ENCODE measurements at regions not wholly inside any gene's neighbourhood (a gene's known extent, or its start where the extent isn't known, plus 50 kb on each side); places are given as distances from the start of the nearest gene placed in this dataset.

- H3K9me3 Mint-ChIP-seq, result no peaks in the 10 kb centered on the region
- peaks cover 56% of the 10 kb centered on the region for H3K27me3 Mint-ChIP-seq
- no peak overlapping the region for H3K4me3 Mint-ChIP-seq
- peak; percentile 39 for DNase-seq
- no peak overlapping the region for H3K27ac Mint-ChIP-seq
- ChIA-PET CTCF (interaction anchor here (1.6 kb wide), 1 partner anchor 62 kb away, joined by 4 read pairs; no protein-coding TSS in a partner anchor), POLR2A (no interaction called here)
- H3K4me1 Mint-ChIP-seq, result peaks cover 2% of the 10 kb centered on the region
- no peaks in the 10 kb centered on the region for H3K36me3 Mint-ChIP-seq (ENCODE audit: low read depth)
Measured at GRCh38 chr5:141753971-141754713, 72.1 kb upstream of the ARAP3 start.

- ChIA-PET POLR2A (no interaction called here), CTCF (interaction anchor here (1.6 kb wide), 1 partner anchor 62 kb away, joined by 4 read pairs; no protein-coding TSS in a partner anchor)
- Mint-ChIP-seq H3K27me3 (peaks cover 57% of the 10 kb centered on the region), H3K36me3 (ENCODE audit: low read depth) (no peaks in the 10 kb centered on the region), H3K9me3 (no peaks in the 10 kb centered on the region), H3K27ac (no peak overlapping the region), H3K4me3 (no peak overlapping the region), H3K4me1 (peaks cover 2% of the 10 kb centered on the region)
- DNase-seq, result no peak
Measured at GRCh38 chr5:141753143-141753970, 71.3 kb upstream of the ARAP3 start.

- no peaks in the 10 kb centered on the region for H3K9me3 Mint-ChIP-seq
Measured at GRCh38 chr5:141747152-141748141, 65.4 kb upstream of the ARAP3 start.

GRCh38 chr5:141746395-141746794 lies 64.4 kb upstream of the ARAP3 start:
- Mint-ChIP-seq H3K27ac (no peak overlapping the region), H3K9me3 (no peaks in the 10 kb centered on the region), H3K4me1 (no peaks in the 10 kb centered on the region), H3K36me3 (ENCODE audit: low read depth) (no peaks in the 10 kb centered on the region), H3K27me3 (peaks cover 35% of the 10 kb centered on the region), H3K4me3 (no peak overlapping the region)
- no peak for DNase-seq
- ChIA-PET CTCF (no interaction called here), POLR2A (no interaction called here)

More at GRCh38 chr5:141747152-141748141, 65.4 kb upstream of the ARAP3 start:
- H3K4me3 Mint-ChIP-seq, result no peak overlapping the region
- H3K4me1 Mint-ChIP-seq, result no peaks in the 10 kb centered on the region
- no peaks in the 10 kb centered on the region for H3K36me3 Mint-ChIP-seq (ENCODE audit: low read depth)
- DNase-seq, result no peak
- ChIA-PET POLR2A (no interaction called here), CTCF (no interaction called here)
- no peak overlapping the region for H3K27ac Mint-ChIP-seq
- peaks cover 42% of the 10 kb centered on the region for H3K27me3 Mint-ChIP-seq

GRCh38 chr5:141745390-141745789 lies 63.4 kb upstream of the ARAP3 start:
- H3K9me3 Mint-ChIP-seq, result no peaks in the 10 kb centered on the region
- no peak for DNase-seq
- H3K4me1 Mint-ChIP-seq, result no peaks in the 10 kb centered on the region
- H3K27me3 Mint-ChIP-seq, result peaks cover 34% of the 10 kb centered on the region
- ChIA-PET CTCF (no interaction called here), POLR2A (no interaction called here)
- H3K4me3 Mint-ChIP-seq, result no peak overlapping the region
- no peaks in the 10 kb centered on the region for H3K36me3 Mint-ChIP-seq (ENCODE audit: low read depth)
- H3K27ac Mint-ChIP-seq, result no peak overlapping the region

GRCh38 chr5:141743866-141744272 lies 61.8 kb upstream of the ARAP3 start:
- H3K27me3 Mint-ChIP-seq, result peaks cover 26% of the 10 kb centered on the region
- CTCF ChIA-PET, result no interaction called here
- H3K4me1 Mint-ChIP-seq, result no peaks in the 10 kb centered on the region
- no peak overlapping the region for H3K4me3 Mint-ChIP-seq
- no peak for DNase-seq
- no peaks in the 10 kb centered on the region for H3K9me3 Mint-ChIP-seq
- no peak overlapping the region for H3K27ac Mint-ChIP-seq
- no peaks in the 10 kb centered on the region for H3K36me3 Mint-ChIP-seq (ENCODE audit: low read depth)
- POLR2A ChIA-PET, result no interaction called here

GRCh38 chr5:141742866-141743851 lies 61.1 kb upstream of the ARAP3 start:
- Mint-ChIP-seq H3K27ac (no peak overlapping the region), H3K36me3 (ENCODE audit: low read depth) (no peaks in the 10 kb centered on the region), H3K27me3 (peaks cover 23% of the 10 kb centered on the region), H3K4me3 (no peak overlapping the region), H3K4me1 (no peaks in the 10 kb centered on the region), H3K9me3 (no peaks in the 10 kb centered on the region)
- peak; percentile 32 for DNase-seq
- ChIA-PET CTCF (no interaction called here), POLR2A (no interaction called here)

- POLR2A ChIA-PET, result no interaction called here
- peaks cover 20% of the 10 kb centered on the region for H3K27me3 Mint-ChIP-seq
- no peaks in the 10 kb centered on the region for H3K4me1 Mint-ChIP-seq
- H3K9me3 Mint-ChIP-seq, result no peaks in the 10 kb centered on the region
- no peaks in the 10 kb centered on the region for H3K36me3 Mint-ChIP-seq (ENCODE audit: low read depth)
- H3K27ac Mint-ChIP-seq, result no peak overlapping the region
- H3K4me3 Mint-ChIP-seq, result no peak overlapping the region
- CTCF ChIA-PET, result no interaction called here
- DNase-seq, result no peak
Measured at GRCh38 chr5:141742144-141742543, 60.1 kb upstream of the ARAP3 start.

GRCh38 chr5:141740885-141741284 lies 58.9 kb upstream of the ARAP3 start:
- no peak overlapping the region for H3K4me3 Mint-ChIP-seq
- H3K27ac Mint-ChIP-seq, result no peak overlapping the region
- no peaks in the 10 kb centered on the region for H3K36me3 Mint-ChIP-seq (ENCODE audit: low read depth)
- no peaks in the 10 kb centered on the region for H3K4me1 Mint-ChIP-seq
- POLR2A ChIA-PET, result no interaction called here
- DNase-seq, result no peak
- CTCF ChIA-PET, result no interaction called here
- H3K27me3 Mint-ChIP-seq, result peaks cover 20% of the 10 kb centered on the region
- no peaks in the 10 kb centered on the region for H3K9me3 Mint-ChIP-seq

- Mint-ChIP-seq H3K4me3 (no peak overlapping the region), H3K36me3 (ENCODE audit: low read depth) (no peaks in the 10 kb centered on the region), H3K27ac (no peak overlapping the region), H3K9me3 (no peaks in the 10 kb centered on the region), H3K27me3 (peaks cover 20% of the 10 kb centered on the region), H3K4me1 (peaks cover 1% of the 10 kb centered on the region)
- ChIA-PET POLR2A (no interaction called here), CTCF (no interaction called here)
- no peak for DNase-seq
Measured at GRCh38 chr5:141737535-141737934, 55.5 kb upstream of the ARAP3 start.

GRCh38 chr5:141735823-141736222 lies 53.8 kb upstream of the ARAP3 start:
- H3K4me1 Mint-ChIP-seq, result peaks cover 1% of the 10 kb centered on the region
- peaks cover 19% of the 10 kb centered on the region for H3K27me3 Mint-ChIP-seq
- H3K36me3 Mint-ChIP-seq (ENCODE audit: low read depth), result no peaks in the 10 kb centered on the region
- H3K27ac Mint-ChIP-seq, result no peak overlapping the region
- no peak for DNase-seq
- POLR2A ChIA-PET, result no interaction called here
- H3K4me3 Mint-ChIP-seq, result no peak overlapping the region
- no peaks in the 10 kb centered on the region for H3K9me3 Mint-ChIP-seq
- CTCF ChIA-PET, result no interaction called here

- POLR2A ChIA-PET, result no interaction called here
Measured at GRCh38 chr5:141734501-141735229, 52.6 kb upstream of the ARAP3 start.

More at GRCh38 chr5:141734501-141735229, 52.6 kb upstream of the ARAP3 start:
- H3K9me3 Mint-ChIP-seq, result no peaks in the 10 kb centered on the region
- no peak overlapping the region for H3K4me3 Mint-ChIP-seq
- H3K36me3 Mint-ChIP-seq (ENCODE audit: low read depth), result no peaks in the 10 kb centered on the region
- no peak overlapping the region for H3K27ac Mint-ChIP-seq
- peak; percentile 53 for DNase-seq
- H3K27me3 Mint-ChIP-seq, result peaks cover 19% of the 10 kb centered on the region
- peaks cover 1% of the 10 kb centered on the region for H3K4me1 Mint-ChIP-seq
- CTCF ChIA-PET, result no interaction called here

All from activated CD4-positive, alpha-beta memory T cell treated with anti-CD3 and anti-CD28 coated beads, Interleukin-2, amount 10 ng/mL, durations not matched to agents 7 days and 5 days (primary cell).